ENCODE measurements at regions not wholly inside any gene's neighbourhood (a gene's known extent, or its start where the extent isn't known, plus 50 kb on each side); places are given as distances from the start of the nearest gene placed in this dataset.

DNA sequence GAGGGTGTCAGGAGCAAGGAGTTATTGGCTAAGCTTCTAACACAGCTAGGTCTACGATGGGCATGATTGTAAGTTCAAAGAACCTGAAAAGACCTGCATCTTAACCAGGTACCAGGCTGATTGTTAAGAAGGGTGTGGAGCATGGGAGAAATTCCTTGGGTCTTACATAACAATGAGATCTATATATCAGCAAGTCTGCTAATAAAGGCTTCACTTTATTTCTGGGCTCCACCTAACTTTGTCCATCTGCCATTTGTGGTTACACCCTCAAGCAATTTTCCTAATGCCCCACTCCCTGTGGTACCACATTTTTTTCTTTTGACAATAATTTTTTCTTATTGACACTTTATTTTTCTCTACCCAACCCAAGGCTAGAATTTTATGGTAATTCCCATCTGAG, 223.5 kb upstream of the JAG1 start:
- TF ChIP-seq JUND (IDR thresholded peaks at IDR 0.05; ENCODE audit: low read length), result no peak
- no peak for TF ChIP-seq KDM4A (IDR thresholded peaks at IDR 0.05; ENCODE audit: low read depth, low read length, severe bottlenecking)
- no peak for TF ChIP-seq YY1 (IDR thresholded peaks at IDR 0.05; ENCODE audit: low read depth, low read length)
- TF ChIP-seq HDAC2 (IDR thresholded peaks at IDR 0.05; ENCODE audit: borderline replicate concordance in 1 of 2, low read depth in 2 of 2, low read length in 2 of 2), result no peak
- TF ChIP-seq RAD21 (IDR thresholded peaks at IDR 0.05 in 1 of 2, conservative IDR thresholded peaks at IDR 0.05 in 1 of 2; ENCODE audit: low read depth in 2 of 2, low read length in 2 of 2), result no peak
- TF ChIP-seq ZNF274 (IDR thresholded peaks at IDR 0.05; ENCODE audit: borderline replicate concordance, extremely low read depth, low read length), result no peak
- TF ChIP-seq JUN (IDR thresholded peaks at IDR 0.05; ENCODE audit: low read depth, low read length), result no peak
- no peak for TF ChIP-seq ASH2L (IDR thresholded peaks at IDR 0.05; ENCODE audit: low read length)
- TF ChIP-seq ATF2 (IDR thresholded peaks at IDR 0.05; ENCODE audit: low read length), result no peak
- Histone ChIP-seq H3K79me1 (ENCODE audit: low read depth, low read length) (no peaks in the 10 kb centered on the region), H3K4me1 (replicated peaks in 1 of 4; ENCODE audit: control insufficient read depth in 3 of 4, insufficient read depth in 4 of 4, low read length in 3 of 4) (no peaks in the 10 kb centered on the region), H4K20me1 (replicated peaks in 1 of 2; ENCODE audit: control insufficient read depth in 1 of 2, insufficient read depth in 2 of 2, low read length in 2 of 2) (no peaks in the 10 kb centered on the region), H3K23ac (ENCODE audit: insufficient read length) (no peak overlapping the region), H3K9ac (replicated peaks in 1 of 4; ENCODE audit: extremely low read depth in 1 of 4, low read depth in 3 of 4, low read length in 3 of 4) (no peak overlapping the region), H3K14ac (ENCODE audit: insufficient read length) (no peak overlapping the region), H3K9me3 (ENCODE audit: insufficient read depth in 2 of 2, low read depth in 1 of 2, low read length in 1 of 2) (no peaks in the 10 kb centered on the region), H2BK120ac (replicated peaks; ENCODE audit: low read depth, low read length) (no peak overlapping the region), H4K91ac (replicated peaks; ENCODE audit: insufficient read length, low read length) (no peak overlapping the region), H3K27ac (ENCODE audit: low read depth, low read length) (no peak overlapping the region), H2BK12ac (ENCODE audit: low read depth, low read length) (no peak overlapping the region), H2BK5ac (ENCODE audit: low read depth, low read length) (no peak overlapping the region), H3K4me3 (ENCODE audit: extremely low read depth in 1 of 4, insufficient read depth in 2 of 4, low read depth in 3 of 4, low read length in 4 of 4) (no peak overlapping the region), H2AK5ac (ENCODE audit: low read depth, low read length) (no peak overlapping the region), H2BK15ac (ENCODE audit: low read length) (no peak overlapping the region), H3K36me3 (ENCODE audit: control insufficient read depth in 2 of 4, insufficient read depth in 4 of 4, low read length in 3 of 4) (no peaks in the 10 kb centered on the region), H4K8ac (ENCODE audit: extremely low read depth, insufficient read depth, low read length) (no peak overlapping the region), H2AFZ (ENCODE audit: low read length) (no peak overlapping the region), H3K27me3 (replicated peaks in 1 of 4; ENCODE audit: control insufficient read depth in 3 of 4, extremely low read depth in 1 of 4, insufficient read depth in 3 of 4, low read length in 3 of 4) (no peaks in the 10 kb centered on the region), H3K4ac (replicated peaks; ENCODE audit: insufficient read length, low read depth, low read length) (no peak overlapping the region), H4K5ac (ENCODE audit: insufficient read length, low read depth, low read length) (no peak overlapping the region), H3K56ac (replicated peaks; ENCODE audit: insufficient read length, low read depth, low read length) (no peak overlapping the region), H3K79me2 (ENCODE audit: control insufficient read depth in 1 of 2, insufficient read depth in 2 of 2, low read length in 2 of 2) (no peaks in the 10 kb centered on the region), H3K23me2 (ENCODE audit: low read depth, low read length) (no peaks in the 10 kb centered on the region), H3K18ac (ENCODE audit: extremely low read depth, low read length) (no peak overlapping the region), H3K4me2 (ENCODE audit: insufficient read depth in 1 of 2, low read depth in 2 of 2, low read length in 2 of 2) (no peak overlapping the region), H2BK20ac (ENCODE audit: low read length) (no peak overlapping the region)
- no peak for FAIRE-seq
- ChIA-PET CTCF (ENCODE audit: partially characterized antibody) (interaction anchor here (1.1 to 2.6 kb wide), 3 partner anchors 12 to 135 kb away, joined by 3 to 8 read pairs (median 6); no protein-coding TSS in a partner anchor), POLR2A (ENCODE audit: partially characterized antibody) (no interaction called here)
- no peak for DNase-seq (ENCODE audit: low read depth in 1 of 2, low spot score in 2 of 2)
- 100% methylated on average over 1 of the region's 1 CpG; no CpG with 5 or more reads in 1 of the 2 experiments for WGBS, 2 experiments (ENCODE audit: extremely low coverage in 1 of 2, insufficient coverage in 1 of 2, insufficient read length in 1 of 2, insufficient replicate concordance in 2 of 2, low coverage in 1 of 2, low lambda C conversion rate in 2 of 2, missing lambda C conversion rate in 1 of 2)

All from H1 (cell line).